HG02870 (cell line): ENCODE measurements at regions not wholly inside any gene's neighbourhood (a gene's known extent, or its start where the extent isn't known, plus 50 kb on each side); places are given as distances from the start of the nearest gene placed in this dataset.

Experiments used
- ATAC-seq: cut with Tn5 transposase; IDR thresholded peaks from one replicate; pipeline ENCODE4 v1.9.1; 2021; ENCODE audit warnings: mild to moderate bottlenecking, moderate library complexity; ENCODE audit not compliant: unreplicated experiment

GRCh38 chr18:73656691-73657090 is 490.9 kb downstream of the FBXO15 start:
- ATAC-seq = no peak

GRCh38 chr18:73653827-73654226 is 493.8 kb downstream of the FBXO15 start:
- ATAC-seq = no peak

GRCh38 chr18:73653251-73653650 is 494.4 kb downstream of the FBXO15 start:
- ATAC-seq = no peak

- no peak for ATAC-seq
Observed at GRCh38 chr18:73647391-73647790, 500.2 kb downstream of the FBXO15 start.

GRCh38 chr18:73646772-73647171 is 500.9 kb downstream of the FBXO15 start:
- no peak for ATAC-seq

- ATAC-seq = no peak
Observed at GRCh38 chr18:73646196-73646595, 501.4 kb downstream of the FBXO15 start.

- no peak for ATAC-seq
Observed at GRCh38 chr18:73645160-73645715, 502.4 kb downstream of the FBXO15 start.

GRCh38 chr18:73639788-73640187 is 507.8 kb downstream of the FBXO15 start:
- ATAC-seq = no peak

GRCh38 chr18:73638709-73639108 is 508.9 kb downstream of the FBXO15 start:
- ATAC-seq = no peak

GRCh38 chr18:73636355-73636754 is 511.3 kb downstream of the FBXO15 start:
- no peak for ATAC-seq

- no peak for ATAC-seq
Observed at GRCh38 chr18:73626859-73627258, 520.8 kb downstream of the FBXO15 start.

GRCh38 chr18:73626221-73626620 is 521.4 kb downstream of the FBXO15 start:
- ATAC-seq = no peak

GRCh38 chr18:73621091-73621490 is 526.5 kb downstream of the FBXO15 start:
- ATAC-seq = no peak

- no peak for ATAC-seq
Observed at GRCh38 chr18:73617981-73618380, 529.7 kb downstream of the FBXO15 start.

GRCh38 chr18:73615506-73615905 is 532.1 kb downstream of the FBXO15 start:
- no peak for ATAC-seq

GRCh38 chr18:73614812-73615211 is 532.8 kb downstream of the FBXO15 start:
- ATAC-seq = no peak

- ATAC-seq = no peak
Observed at GRCh38 chr18:73613706-73614340, 533.8 kb downstream of the FBXO15 start.

GRCh38 chr18:73597832-73598615 is 549.6 kb downstream of the FBXO15 start:
- ATAC-seq = no peak

- ATAC-seq = no peak
Observed at GRCh38 chr18:73594749-73595148, 552.9 kb downstream of the FBXO15 start.

- ATAC-seq = no peak
Observed at GRCh38 chr18:73593207-73593606, 554.4 kb downstream of the FBXO15 start.

GRCh38 chr18:73590950-73591349 is 556.7 kb downstream of the FBXO15 start:
- ATAC-seq = no peak

GRCh38 chr18:73579698-73580097 is 567.9 kb downstream of the FBXO15 start:
- ATAC-seq = no peak
